SK-N-SH (cell line): ENCODE measurements at regions not wholly inside any gene's neighbourhood (a gene's known extent, or its start where the extent isn't known, plus 50 kb on each side); places are given as distances from the start of the nearest gene placed in this dataset.

Experiments used
- CTCF ChIA-PET: fragments of 300-600, 350-600 bp; formaldehyde crosslinking; extraction: SDS; loops from one replicate; lab custom pipeline; 2021; lab: Yijun Ruan, JAX
- POLR2A ChIA-PET: fragments of 350-600 bp; sonication (Branson Sonifier 250); formaldehyde crosslinking; extraction: SDS; loops from one replicate; lab custom pipeline; 2020; ENCODE audit warnings: antibody characterized with exemption, inconsistent platforms; lab: Yijun Ruan, JAX
- DNase-seq: peaks from one replicate; pipeline ENCODE4 v3.0.0; 2012
- H2AFZ ChIP-seq: fragments of 200-600 bp; sonication (generic); 2 replicates; pipeline ENCODE4 v1.8.1; 2016; ENCODE audit warnings: antibody characterized with exemption, mild to moderate bottlenecking, low read depth
- H3F3A ChIP-seq: fragments of 200-600 bp; sonication (generic); replicated peaks from 2 replicates; pipeline ENCODE3; 2016; ENCODE audit warnings: antibody characterized with exemption, mild to moderate bottlenecking; ENCODE audit not compliant: insufficient read depth
- H3K27ac ChIP-seq, 2 experiments: fragments of 200-500 bp in 1 of 2; fragments of 200-600 bp in 1 of 2; sonication (Bioruptor generic) in 1 of 2; sonication (generic), shearing (Covaris generic) in 1 of 2; 2 replicates each; pipeline versions ENCODE4 v1.5.1 to v1.6.1; 2014 to 2016; ENCODE audit warnings: low read depth in 2 of 2, inconsistent platforms in 1 of 2, low read length in 1 of 2, mild to moderate bottlenecking in 1 of 2, mixed read lengths in 1 of 2
- H3K27me3 ChIP-seq: fragments of 200-600 bp; sonication (generic), shearing (Covaris generic); 2 replicates; pipeline ENCODE4 v1.6.1; 2016; ENCODE audit warnings: mixed run types; ENCODE audit not compliant: insufficient read depth
- H3K36me3 ChIP-seq, 2 experiments: fragments of 200-500 bp in 1 of 2; fragments of 200-600 bp in 1 of 2; sonication (Bioruptor generic) in 1 of 2; sonication (generic) in 1 of 2; replicated peaks in 1 of 2; 2 replicates each; pipeline versions ENCODE3 to v1.5.1; 2014 to 2016; ENCODE audit warnings: low read length in 1 of 2, mild to moderate bottlenecking in 1 of 2; ENCODE audit not compliant: insufficient read depth in 2 of 2, control insufficient read depth in 1 of 2
- H3K4me1 ChIP-seq, 2 experiments: fragments of 200-500 bp in 1 of 2; fragments of 200-600 bp in 1 of 2; sonication (Bioruptor generic) in 1 of 2; sonication (generic), shearing (Covaris generic) in 1 of 2; 2 replicates each; pipeline versions ENCODE4 v1.5.1 to v1.6.1; 2014 to 2016; ENCODE audit warnings: low read depth in 1 of 2, low read length in 1 of 2, mixed run types in 1 of 2; ENCODE audit not compliant: insufficient read depth in 2 of 2, control insufficient read depth in 1 of 2
- H3K4me2 ChIP-seq: fragments of 200-600 bp; sonication (generic), shearing (Covaris generic); 2 replicates; pipeline ENCODE4 v1.6.1; 2017; ENCODE audit warnings: mixed run types
- H3K4me3 ChIP-seq, 2 experiments: fragments of 200-500 bp in 1 of 2; fragments of 200-600 bp in 1 of 2; sonication (Bioruptor generic) in 1 of 2; sonication (generic), shearing (Covaris generic) in 1 of 2; 2 replicates each; pipeline versions ENCODE4 v1.5.1 to v1.8.1; 2014 to 2016; ENCODE audit warnings: low read depth in 2 of 2, inconsistent platforms in 1 of 2, low read length in 1 of 2, mild to moderate bottlenecking in 1 of 2, mixed read lengths in 1 of 2, moderate library complexity in 1 of 2
- H3K79me2 ChIP-seq: fragments of 200-600 bp; sonication (generic); 2 replicates; pipeline ENCODE4 v1.8.1; 2017; ENCODE audit warnings: mild to moderate bottlenecking; ENCODE audit not compliant: insufficient read depth
- H3K9ac ChIP-seq: fragments of 200-600 bp; sonication (generic); 2 replicates; pipeline ENCODE4 v1.6.1; 2017; ENCODE audit warnings: mixed run types
- H3K9me2 ChIP-seq: fragments of 200-600 bp; sonication (generic); 2 replicates; pipeline ENCODE4 v1.6.1; 2017; ENCODE audit warnings: mixed run types
- H3K9me3 ChIP-seq: fragments of 200-600 bp; sonication (generic); 2 replicates; pipeline ENCODE4 v1.6.1; 2017; ENCODE audit warnings: mixed run types, mild to moderate bottlenecking, moderate library complexity
- H4K20me1 ChIP-seq: fragments of 200-600 bp; sonication (generic); 2 replicates; pipeline ENCODE4 v1.6.1; 2017; ENCODE audit warnings: mild to moderate bottlenecking, mixed run types; ENCODE audit not compliant: insufficient read depth
- CHD2 ChIP-seq: fragments of 150-350 bp; IDR thresholded peaks from 2 replicates; pipeline ENCODE4 v1.6.1; 2018; ENCODE audit warnings: low read length; ENCODE audit not compliant: partially characterized antibody
- ELF1 ChIP-seq: IDR thresholded peaks from 2 replicates; pipeline ENCODE4 v1.4.0; 2012
- EZH2phosphoT487 ChIP-seq: fragments of 200-600 bp; sonication (generic); IDR thresholded peaks from 2 replicates; pipeline ENCODE4 v1.6.1; 2017; ENCODE audit warnings: low read depth, mixed run types, mild to moderate bottlenecking, antibody characterized with exemption, moderate library complexity, borderline replicate concordance
- FOXJ3 ChIP-seq: sonication (generic); formaldehyde crosslinking; IDR thresholded peaks from 2 replicates; pipeline ENCODE4 v1.5.1; 2020; ENCODE audit warnings: mild to moderate bottlenecking, missing genetic modification reagents
- GATA2 ChIP-seq: sonication (generic); formaldehyde crosslinking; IDR thresholded peaks from 2 replicates; pipeline ENCODE4 v1.5.0; 2020; ENCODE audit warnings: mild to moderate bottlenecking, missing genetic modification reagents
- IRF3 ChIP-seq: fragments of 150-350 bp; IDR thresholded peaks from 2 replicates; pipeline ENCODE4 v1.6.1; 2016; ENCODE audit warnings: mild to moderate bottlenecking, low read depth, low read length
- JUND ChIP-seq: IDR thresholded peaks from 2 replicates; pipeline ENCODE4 v1.4.0; 2012
- MAX ChIP-seq: IDR thresholded peaks from 2 replicates; pipeline ENCODE4 v1.4.0; 2012; ENCODE audit warnings: low read depth
- MEF2A ChIP-seq: IDR thresholded peaks from 2 replicates; pipeline ENCODE4 v1.4.0; 2012; ENCODE audit warnings: low read depth, borderline replicate concordance
- MXI1 ChIP-seq: IDR thresholded peaks from 2 replicates; pipeline ENCODE4 v1.6.1; 2012; ENCODE audit warnings: mild to moderate bottlenecking, low read depth, low read length, improper control_type of control experiment
- NFIC ChIP-seq: IDR thresholded peaks from 2 replicates; pipeline ENCODE4 v1.4.0; 2012; ENCODE audit warnings: borderline replicate concordance
- NRF1 ChIP-seq: IDR thresholded peaks from 2 replicates; pipeline ENCODE4 v1.6.1; 2012; ENCODE audit warnings: low read depth, mild to moderate bottlenecking, low read length
- PBX3 ChIP-seq: IDR thresholded peaks from 2 replicates; pipeline ENCODE4; 2012
- POLR2AphosphoS5 ChIP-seq: IDR thresholded peaks from 2 replicates; pipeline ENCODE4 v1.6.1; 2012; ENCODE audit warnings: low read depth, low read length
- REST ChIP-seq: IDR thresholded peaks from 2 replicates; pipeline ENCODE4 v1.6.1; 2012; ENCODE audit warnings: mild to moderate bottlenecking, low read depth, low read length, moderate library complexity
- SMC3 ChIP-seq: IDR thresholded peaks from 2 replicates; pipeline ENCODE4 v1.6.1; 2012; ENCODE audit warnings: low read depth, low read length, improper control_type of control experiment
- TCF12 ChIP-seq: IDR thresholded peaks from 2 replicates; pipeline ENCODE4 v1.4.0; 2012
- USF1 ChIP-seq: IDR thresholded peaks from 2 replicates; pipeline ENCODE4 v1.4.0; 2012; ENCODE audit warnings: low read depth, borderline replicate concordance
- USF2 ChIP-seq: fragments of 150-350 bp; IDR thresholded peaks from 2 replicates; pipeline ENCODE4 v1.6.1; 2017; ENCODE audit warnings: antibody characterized with exemption, low read length, low read depth, borderline replicate concordance
- whole genome bisulfite sequencing: methylation state at CpG from one replicate; pipeline ENCODE4 v1.1.6; 2017; ENCODE audit warnings: low lambda C conversion rate; 5-methylcytosine and 5-hydroxymethylcytosine counted together

GRCh38 chr16:72429671-72430081, 257.7 kb upstream of the PMFBP1 start (continued):
- no peak for TF ChIP-seq REST
- no peak for TF ChIP-seq MEF2A
- TF ChIP-seq TCF12 = no peak
- TF ChIP-seq MAX = no peak
- no peak for TF ChIP-seq MXI1
- TF ChIP-seq JUND = no peak

GRCh38 chr16:72428681-72429376, 256.9 kb upstream of the PMFBP1 start:
- Histone ChIP-seq H3K9ac (no peak overlapping the region), H3K4me1 (no peaks in the 10 kb centered on the region), H2AFZ (no peak overlapping the region), H3K9me2 (no peaks in the 10 kb centered on the region), H3K36me3 (no peaks in the 10 kb centered on the region), H3K27ac (no peak overlapping the region), H3K4me2 (no peak overlapping the region), H3K79me2 (no peaks in the 10 kb centered on the region), H3K27me3 (no peaks in the 10 kb centered on the region), H4K20me1 (no peaks in the 10 kb centered on the region), H3F3A (no peaks in the 10 kb centered on the region), H3K9me3 (0 out of 2 replicates have a peak, but pooled peaks cover 3% of the 10 kb centered on the region), H3K4me3 (no peak overlapping the region)
- POLR2A ChIA-PET = no interaction called here
- DNase-seq = no peak
- CTCF ChIA-PET = no interaction called here
- TF ChIP-seq NFIC = no peak
- TF ChIP-seq GATA2 = no peak
- no peak for TF ChIP-seq CHD2
- TF ChIP-seq IRF3 = no peak
- no peak for TF ChIP-seq USF2
- no peak for TF ChIP-seq FOXJ3 (CRISPR knock-in tag)
- TF ChIP-seq PBX3 = no peak
- TF ChIP-seq TCF12 = no peak
- no peak for TF ChIP-seq NRF1
- no peak for TF ChIP-seq ELF1
- no peak for TF ChIP-seq POLR2AphosphoS5
- TF ChIP-seq EZH2phosphoT487 = no peak
- TF ChIP-seq SMC3 = no peak
- no peak for TF ChIP-seq USF1
- 81% methylated on average over 9 of the region's 9 CpGs for whole genome bisulfite sequencing
